K562 (cell line): ENCODE measurements at regions not wholly inside any gene's neighbourhood (a gene's known extent, or its start where the extent isn't known, plus 50 kb on each side); places are given as distances from the start of the nearest gene placed in this dataset.

ENCODE experiments used
- ATAC-seq: fragments of 200-7000 bp; cut with Tn5 transposase; 3 replicates; pipeline ENCODE4 v1.9.1; 2020; ENCODE audit warnings: moderate library complexity
- BruUV-seq: library from RNA; stranded (reverse); fragments of 400-500 nt; replicated peaks from 2 replicates; lab custom pipeline; 2021; lab: Mats Ljungman, UMichigan
- CTCF ChIA-PET: fragments of 300-600 bp; formaldehyde crosslinking; extraction: SDS; loops from one replicate; lab custom pipeline; 2021; ENCODE audit warnings: low intra/inter-chr PET ratio; lab: Yijun Ruan, JAX
- POLR2A ChIA-PET: fragments of 300-600, 350-650 bp; sonication (Branson Sonifier 250); formaldehyde crosslinking; extraction: SDS; loops from one replicate; lab custom pipeline; 2021; ENCODE audit warnings: antibody characterized with exemption, inconsistent platforms; lab: Yijun Ruan, JAX
- DNase-seq, 4 experiments: peaks; one replicate each; pipeline versions ENCODE4 v3.0.0 to v3.0.0-alpha.2; 2011 to 2018; ENCODE audit warnings: low spot score in 3 of 4, mixed read lengths in 3 of 4; ENCODE audit errors: extremely low read depth in 1 of 4
- FAIRE-seq: peaks from 2 replicates; lab custom pipeline; 2011; peaks lifted over from hg19 to GRCh38; lab: Jason Lieb, UNC
- H2AFZ ChIP-seq: 2 replicates; pipeline ENCODE4 v1.6.0; 2011; ENCODE audit warnings: low read depth, low read length, control low read depth, inconsistent platforms
- H3K27ac ChIP-seq: fragments of 200-600 bp; 3 replicates; pipeline ENCODE4 v1.8.0; 2011; ENCODE audit warnings: low read depth, mild to moderate bottlenecking, control low read depth, inconsistent platforms, low read length, moderate library complexity, mixed read lengths; ENCODE audit errors: extremely low read depth
- H3K27me3 ChIP-seq, 2 experiments: fragments of 300-600 bp in 1 of 2; 2 replicates in 1 of 2; 3 replicates in 1 of 2; pipeline versions ENCODE4 v1.6.0 to v1.8.0; 2011; ENCODE audit warnings: inconsistent platforms in 2 of 2, low read length in 2 of 2, mild to moderate bottlenecking in 1 of 2, mixed read lengths in 1 of 2, moderate library complexity in 1 of 2; ENCODE audit not compliant: control insufficient read depth in 2 of 2, insufficient read depth in 2 of 2
- H3K36me3 ChIP-seq: fragments of 300-600 bp; 3 replicates; pipeline ENCODE4 v1.8.0; 2011; ENCODE audit warnings: mild to moderate bottlenecking, low read length, inconsistent platforms; ENCODE audit not compliant: control insufficient read depth, insufficient read depth
- H3K4me1 ChIP-seq, 2 experiments: fragments of 200-600 bp in 1 of 2; replicated peaks in 1 of 2; 2 replicates in 1 of 2; 3 replicates in 1 of 2; pipeline versions ENCODE4 v1.5.1 to v1.8.0; 2011; ENCODE audit warnings: inconsistent platforms in 2 of 2, low read length in 2 of 2, mild to moderate bottlenecking in 1 of 2, mixed read lengths in 1 of 2, moderate library complexity in 1 of 2; ENCODE audit not compliant: control insufficient read depth in 2 of 2, insufficient read depth in 2 of 2
- H3K4me2 ChIP-seq: 2 replicates; pipeline ENCODE4 v1.6.1; 2011; ENCODE audit warnings: low read length, control low read depth, inconsistent platforms, mixed read lengths; ENCODE audit not compliant: insufficient read depth
- H3K4me3 ChIP-seq: fragments of 200-600 bp; sonication (generic), shearing (Covaris generic); 2 replicates; pipeline ENCODE4 v1.5.1; 2016; ENCODE audit warnings: control low read depth, inconsistent platforms
- H3K79me2 ChIP-seq: fragments of 200-600 bp; 3 replicates; pipeline ENCODE4 v1.8.0; 2011; ENCODE audit warnings: low read length, inconsistent platforms; ENCODE audit not compliant: control insufficient read depth, insufficient read depth
- H3K9ac ChIP-seq, 2 experiments: 2 replicates each; pipeline versions ENCODE4 v1.6.0 to v1.6.1; 2011; ENCODE audit warnings: low read depth in 2 of 2, low read length in 2 of 2, control low read depth in 1 of 2, inconsistent platforms in 1 of 2, mild to moderate bottlenecking in 1 of 2, mixed read lengths in 1 of 2; ENCODE audit not compliant: insufficient read depth in 1 of 2
- H3K9me1 ChIP-seq: one replicate; pipeline ENCODE4 v1.6.0; 2011; ENCODE audit warnings: inconsistent platforms, mild to moderate bottlenecking, low read length, moderate library complexity; ENCODE audit not compliant: control insufficient read depth, insufficient read depth
- H3K9me3 ChIP-seq: replicated peaks from 2 replicates; pipeline ENCODE4 v1.5.1; 2011; ENCODE audit warnings: low read depth, low read length, inconsistent platforms; ENCODE audit not compliant: control insufficient read depth, insufficient read depth
- H4K20me1 ChIP-seq: replicated peaks from 2 replicates; pipeline ENCODE4 v1.6.1; 2011; ENCODE audit warnings: low read length, inconsistent platforms, mixed read lengths; ENCODE audit not compliant: control insufficient read depth, insufficient read depth
- BCOR ChIP-seq: fragments of 450-650 bp; IDR thresholded peaks from 2 replicates; pipeline ENCODE4 v1.6.1; 2016
- CREM ChIP-seq: IDR thresholded peaks from 2 replicates; pipeline ENCODE4 v1.6.1; 2014; ENCODE audit warnings: antibody characterized with exemption, low read depth
- IRF1 ChIP-seq: sonication (generic); formaldehyde crosslinking; IDR thresholded peaks from 2 replicates; pipeline ENCODE4 v1.8.0; 2022; ENCODE audit warnings: missing genetic modification reagents, mild to moderate bottlenecking, borderline replicate concordance
- MGA ChIP-seq: fragments of 450-650 bp; IDR thresholded peaks from 2 replicates; pipeline ENCODE4 v1.6.1; 2016; ENCODE audit warnings: mild to moderate bottlenecking, moderate library complexity
- MLLT1 ChIP-seq, 2 experiments: fragments of 450-650 bp; IDR thresholded peaks; 2 replicates each; pipeline ENCODE4 v1.6.1; 2016
- WGBS: fragments of 100-300 bp; shearing (Covaris generic); methylation state at CpG from one replicate; pipeline ENCODE4 v1.1.6; 2016; ENCODE audit warnings: low coverage, mixed read lengths; ENCODE audit not compliant: insufficient coverage; ENCODE audit errors: missing lambda C conversion rate; 5-methylcytosine and 5-hydroxymethylcytosine counted together
- in situ Hi-C: fragments of 300-500 bp; cut with MboI; formaldehyde crosslinking; loops from 4 replicates; pipeline ENCODE4 v1.15.0; 2018; ENCODE audit warnings: inconsistent platforms, mixed read lengths
- intact Hi-C: fragments of 100-400 bp; cut with micrococcal nuclease; formaldehyde crosslinking; loops from 2 replicates; pipeline ENCODE4 v1.14.2; 2022

- no peak overlapping the region for H2AFZ ChIP-seq
- ATAC-seq = no peak
- TF ChIP-seq BCOR (no peak), MGA (no peak), IRF1 (CRISPR knock-in tag) (no peak), MLLT1 (IDR thresholded peaks at IDR 0.05) (no peak), CREM (no peak)
- TF ChIP-seq, all 486 proteins: peak for 0
- intact Hi-C loops = no loop called here
- no peak for DNase-seq
- H3K4me2 ChIP-seq = no peak overlapping the region
- H3K27ac ChIP-seq = no peak overlapping the region
- H3K27me3 ChIP-seq = no peaks in the 10 kb centered on the region
- ChIA-PET CTCF (no interaction called here), POLR2A (no interaction called here)
- no peaks in the 10 kb centered on the region for H3K4me1 ChIP-seq
- BruUV-seq = no TSS peak
- no peaks in the 10 kb centered on the region for H3K9me3 ChIP-seq
- no peaks in the 10 kb centered on the region for H3K36me3 ChIP-seq
- no peaks in the 10 kb centered on the region for H3K79me2 ChIP-seq
- WGBS = 1% methylated on average over 4 of the region's 4 CpGs
- in situ Hi-C loops = no loop called here
- no peaks in the 10 kb centered on the region for H3K9me1 ChIP-seq
- no peaks in the 10 kb centered on the region for H4K20me1 ChIP-seq
- no peak for FAIRE-seq
- no peak overlapping the region for H3K9ac ChIP-seq
- no peak overlapping the region for H3K4me3 ChIP-seq
Observed at GRCh38 chr11:129249351-129249750, 57.2 kb upstream of the ARHGAP32 start.
